Ovary (tissue), 3 donors: ENCODE measurements at regions not wholly inside any gene's neighbourhood (a gene's known extent, or its start where the extent isn't known, plus 50 kb on each side); places are given as distances from the start of the nearest gene placed in this dataset.

ENCODE experiments used
- POLR2A ChIP-seq: fragments of 450-650 bp; IDR thresholded peaks from one replicate; pipeline ENCODE4 v1.6.1; 2017; ENCODE audit warnings: antibody characterized with exemption, mild to moderate bottlenecking, moderate library complexity
- TF ChIP-seq, protein P1 (sequence below), 3 donors: fragments of 450-650 bp in 2 of 3; fragments of 200-600 bp in 1 of 3; IDR thresholded peaks; one replicate each; pipeline versions ENCODE4 v1.5.1 to v1.8.0; 2016 to 2022; ENCODE audit warnings: antibody characterized with exemption in 3 of 3, mild to moderate bottlenecking in 1 of 3
- donor health status: DM: no; HTN: no; CAD: no.

- TF ChIP-seq POLR2A = no peak
- TF ChIP-seq, protein P1, sequence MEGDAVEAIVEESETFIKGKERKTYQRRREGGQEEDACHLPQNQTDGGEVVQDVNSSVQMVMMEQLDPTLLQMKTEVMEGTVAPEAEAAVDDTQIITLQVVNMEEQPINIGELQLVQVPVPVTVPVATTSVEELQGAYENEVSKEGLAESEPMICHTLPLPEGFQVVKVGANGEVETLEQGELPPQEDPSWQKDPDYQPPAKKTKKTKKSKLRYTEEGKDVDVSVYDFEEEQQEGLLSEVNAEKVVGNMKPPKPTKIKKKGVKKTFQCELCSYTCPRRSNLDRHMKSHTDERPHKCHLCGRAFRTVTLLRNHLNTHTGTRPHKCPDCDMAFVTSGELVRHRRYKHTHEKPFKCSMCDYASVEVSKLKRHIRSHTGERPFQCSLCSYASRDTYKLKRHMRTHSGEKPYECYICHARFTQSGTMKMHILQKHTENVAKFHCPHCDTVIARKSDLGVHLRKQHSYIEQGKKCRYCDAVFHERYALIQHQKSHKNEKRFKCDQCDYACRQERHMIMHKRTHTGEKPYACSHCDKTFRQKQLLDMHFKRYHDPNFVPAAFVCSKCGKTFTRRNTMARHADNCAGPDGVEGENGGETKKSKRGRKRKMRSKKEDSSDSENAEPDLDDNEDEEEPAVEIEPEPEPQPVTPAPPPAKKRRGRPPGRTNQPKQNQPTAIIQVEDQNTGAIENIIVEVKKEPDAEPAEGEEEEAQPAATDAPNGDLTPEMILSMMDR (IDR thresholded peaks at IDR 0.05) = no peak
Observed at GRCh38 chr2:77720115-77720514, 197.9 kb upstream of the LRRTM4 start.
